ENCODE measurements at regions not wholly inside any gene's neighbourhood (a gene's known extent, or its start where the extent isn't known, plus 50 kb on each side); places are given as distances from the start of the nearest gene placed in this dataset.

DNA sequence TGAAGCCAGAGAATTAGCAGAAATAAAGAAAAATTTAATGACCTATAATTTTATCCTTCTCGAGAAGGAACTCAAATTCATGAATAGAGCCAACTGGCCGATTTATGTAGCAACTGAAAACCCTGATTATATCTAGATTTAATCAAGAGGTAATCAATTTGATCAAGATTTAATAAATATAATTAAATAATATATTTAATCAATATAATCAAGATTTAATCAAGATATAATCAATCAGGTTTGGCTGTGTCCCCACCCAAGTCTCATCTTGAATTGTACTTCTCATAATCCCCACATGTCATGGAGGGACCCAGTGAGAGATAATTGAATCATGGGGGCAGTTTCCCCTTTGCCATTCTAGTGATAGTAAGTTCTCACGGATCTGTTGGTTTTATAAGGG, 181.2 kb upstream of the CDIN1 start:
- intact Hi-C loops (cut with micrococcal nuclease; ENCODE audit: unreplicated experiment), result no loop called here
- Histone ChIP-seq H4K20me1 (ENCODE audit: insufficient read depth) (no peaks in the 10 kb centered on the region), H2AFZ (no peak overlapping the region), H3K9me2 (ENCODE audit: insufficient read depth) (no peaks in the 10 kb centered on the region), H3K4me2 (no peak overlapping the region), H3K4me1 (replicated peaks; ENCODE audit: insufficient read depth) (peaks cover 3% of the 10 kb centered on the region; the same call in 1 of the 2 replicates), H3K36me3 (ENCODE audit: low read depth) (no peaks in the 10 kb centered on the region), H3K4me3 (no peak overlapping the region), H3K27ac (no peak overlapping the region), H3F3A (ENCODE audit: insufficient read depth, low read depth) (peaks cover 1% of the 10 kb centered on the region; the same call in 1 of the 2 replicates), H3K9me3 (ENCODE audit: insufficient read depth, low read depth) (peaks cover 8% of the 10 kb centered on the region), H3K79me2 (ENCODE audit: low read depth) (no peaks in the 10 kb centered on the region), H3K27me3 (ENCODE audit: insufficient read depth, low read depth) (no peaks in the 10 kb centered on the region)
- BruUV-seq (replicated peaks), result no TSS peak
- CTCF ChIA-PET, result interaction anchor here (0.7 kb wide), 1 partner anchor 185 kb away, joined by 3 read pairs; no protein-coding TSS in a partner anchor
- POLR2A ChIA-PET (ENCODE audit: unreplicated experiment), result no interaction called here
- DNase-seq, result no peak
- no peak for TF ChIP-seq EZH2 (IDR thresholded peaks at IDR 0.05; ENCODE audit: low read depth)
- TF ChIP-seq, protein P1, sequence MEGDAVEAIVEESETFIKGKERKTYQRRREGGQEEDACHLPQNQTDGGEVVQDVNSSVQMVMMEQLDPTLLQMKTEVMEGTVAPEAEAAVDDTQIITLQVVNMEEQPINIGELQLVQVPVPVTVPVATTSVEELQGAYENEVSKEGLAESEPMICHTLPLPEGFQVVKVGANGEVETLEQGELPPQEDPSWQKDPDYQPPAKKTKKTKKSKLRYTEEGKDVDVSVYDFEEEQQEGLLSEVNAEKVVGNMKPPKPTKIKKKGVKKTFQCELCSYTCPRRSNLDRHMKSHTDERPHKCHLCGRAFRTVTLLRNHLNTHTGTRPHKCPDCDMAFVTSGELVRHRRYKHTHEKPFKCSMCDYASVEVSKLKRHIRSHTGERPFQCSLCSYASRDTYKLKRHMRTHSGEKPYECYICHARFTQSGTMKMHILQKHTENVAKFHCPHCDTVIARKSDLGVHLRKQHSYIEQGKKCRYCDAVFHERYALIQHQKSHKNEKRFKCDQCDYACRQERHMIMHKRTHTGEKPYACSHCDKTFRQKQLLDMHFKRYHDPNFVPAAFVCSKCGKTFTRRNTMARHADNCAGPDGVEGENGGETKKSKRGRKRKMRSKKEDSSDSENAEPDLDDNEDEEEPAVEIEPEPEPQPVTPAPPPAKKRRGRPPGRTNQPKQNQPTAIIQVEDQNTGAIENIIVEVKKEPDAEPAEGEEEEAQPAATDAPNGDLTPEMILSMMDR (conservative IDR thresholded peaks at IDR 0.05), result no peak

DNA sequence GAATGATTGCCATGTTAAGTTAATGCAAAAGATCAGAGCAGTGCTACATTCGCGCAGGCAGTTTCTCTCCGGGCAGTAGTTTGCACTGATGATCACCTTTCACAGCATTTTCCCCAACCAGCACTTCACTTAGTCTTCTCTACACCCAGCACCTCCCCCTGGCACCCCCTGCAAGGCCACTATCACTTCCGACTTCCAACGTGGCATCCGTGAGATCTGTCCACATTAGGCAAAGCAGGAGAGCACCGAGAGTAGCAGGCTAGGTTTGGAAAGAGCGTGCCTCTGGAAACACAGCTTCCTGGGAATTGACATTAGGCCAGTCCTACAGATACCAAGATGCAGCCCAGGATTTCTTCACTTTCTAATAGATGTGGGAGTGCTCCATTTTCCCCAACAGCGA, 180.2 kb upstream of the CDIN1 start:
- CTCF ChIA-PET, result no interaction called here
- Histone ChIP-seq H3K4me3 (no peak overlapping the region), H3F3A (ENCODE audit: insufficient read depth, low read depth) (no peaks in the 10 kb centered on the region; the same call in 1 of the 2 replicates), H3K4me1 (replicated peaks; ENCODE audit: insufficient read depth) (no peaks in the 10 kb centered on the region), H4K20me1 (ENCODE audit: insufficient read depth) (no peaks in the 10 kb centered on the region), H3K79me2 (ENCODE audit: low read depth) (no peaks in the 10 kb centered on the region), H3K27ac (no peak overlapping the region), H3K9me3 (ENCODE audit: insufficient read depth, low read depth) (peaks cover 4% of the 10 kb centered on the region), H3K4me2 (no peak overlapping the region), H3K36me3 (ENCODE audit: low read depth) (no peaks in the 10 kb centered on the region), H3K9me2 (ENCODE audit: insufficient read depth) (no peaks in the 10 kb centered on the region), H2AFZ (no peak overlapping the region), H3K27me3 (ENCODE audit: insufficient read depth, low read depth) (no peaks in the 10 kb centered on the region)
- POLR2A ChIA-PET (ENCODE audit: unreplicated experiment), result no interaction called here
- TF ChIP-seq, protein P1 (conservative IDR thresholded peaks at IDR 0.05), result no peak
- no peak for TF ChIP-seq EZH2 (IDR thresholded peaks at IDR 0.05; ENCODE audit: low read depth)
- BruUV-seq (replicated peaks), result no TSS peak
- intact Hi-C loops (cut with micrococcal nuclease; ENCODE audit: unreplicated experiment), result no loop called here
- DNase-seq, result no peak

DNA sequence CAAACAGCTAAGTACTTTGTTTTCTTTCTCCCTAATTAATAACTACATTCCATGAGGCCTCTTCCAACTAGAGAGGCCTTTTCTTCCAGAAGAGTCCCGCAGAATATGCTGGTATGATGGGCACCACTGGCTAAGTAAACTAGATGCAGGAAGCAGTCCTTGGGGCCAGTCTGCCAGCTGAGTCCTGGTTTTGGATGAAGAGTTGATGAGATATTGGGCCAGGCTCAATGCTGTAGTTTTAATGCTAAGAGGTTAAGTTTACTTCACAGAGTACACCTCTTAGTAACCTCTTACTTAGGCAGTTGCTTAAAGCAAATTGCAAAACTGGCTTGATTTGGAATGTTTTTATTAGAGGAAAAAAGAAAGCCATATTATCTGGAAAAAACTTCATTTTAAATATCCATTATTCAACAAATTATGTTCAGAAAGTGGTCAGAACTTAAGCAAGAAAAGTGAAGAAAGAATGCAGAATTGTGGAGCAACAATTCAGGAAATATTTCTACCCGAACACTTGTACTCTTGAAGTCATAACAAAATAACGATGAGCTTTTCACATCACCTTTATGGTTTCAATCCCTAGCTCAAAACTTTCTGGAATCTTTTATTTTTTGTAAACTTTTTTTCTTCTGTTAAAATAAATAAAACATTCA, 178.4 kb upstream of the CDIN1 start:
- Histone ChIP-seq H3K4me3 (no peak overlapping the region), H2AFZ (no peak overlapping the region), H3K79me2 (ENCODE audit: low read depth) (no peaks in the 10 kb centered on the region), H3K27me3 (ENCODE audit: insufficient read depth, low read depth) (no peaks in the 10 kb centered on the region), H3K36me3 (ENCODE audit: low read depth) (no peaks in the 10 kb centered on the region), H4K20me1 (ENCODE audit: insufficient read depth) (no peaks in the 10 kb centered on the region), H3K9me2 (ENCODE audit: insufficient read depth) (no peaks in the 10 kb centered on the region), H3K4me1 (replicated peaks; ENCODE audit: insufficient read depth) (no peaks in the 10 kb centered on the region), H3K4me2 (no peak overlapping the region), H3K27ac (no peak overlapping the region), H3K9me3 (ENCODE audit: insufficient read depth, low read depth) (0 out of 2 replicates have a peak, but pooled peaks cover 4% of the 10 kb centered on the region), H3F3A (ENCODE audit: insufficient read depth, low read depth) (no peaks in the 10 kb centered on the region; the same call in 1 of the 2 replicates)
- TF ChIP-seq EZH2 (IDR thresholded peaks at IDR 0.05; ENCODE audit: low read depth), result no peak
- TF ChIP-seq, protein P1 (conservative IDR thresholded peaks at IDR 0.05), result no peak
- BruUV-seq (replicated peaks), result no TSS peak
- ChIA-PET POLR2A (ENCODE audit: unreplicated experiment) (no interaction called here), CTCF (no interaction called here)
- DNase-seq, result no peak
- intact Hi-C loops (cut with micrococcal nuclease; ENCODE audit: unreplicated experiment), result no loop called here

All from PC-9 (cell line).